NCI-H1436 (cell line): ENCODE measurements at regions not wholly inside any gene's neighbourhood (a gene's known extent, or its start where the extent isn't known, plus 50 kb on each side); places are given as distances from the start of the nearest gene placed in this dataset.
A peak's percentile ranks its signal among the peaks of the same experiment; 100 is the strongest.

ENCODE experiments used
- DNase-seq: peaks from one replicate; lab custom pipeline; 2025; lab: John Stamatoyannopoulos, UW

DNA sequence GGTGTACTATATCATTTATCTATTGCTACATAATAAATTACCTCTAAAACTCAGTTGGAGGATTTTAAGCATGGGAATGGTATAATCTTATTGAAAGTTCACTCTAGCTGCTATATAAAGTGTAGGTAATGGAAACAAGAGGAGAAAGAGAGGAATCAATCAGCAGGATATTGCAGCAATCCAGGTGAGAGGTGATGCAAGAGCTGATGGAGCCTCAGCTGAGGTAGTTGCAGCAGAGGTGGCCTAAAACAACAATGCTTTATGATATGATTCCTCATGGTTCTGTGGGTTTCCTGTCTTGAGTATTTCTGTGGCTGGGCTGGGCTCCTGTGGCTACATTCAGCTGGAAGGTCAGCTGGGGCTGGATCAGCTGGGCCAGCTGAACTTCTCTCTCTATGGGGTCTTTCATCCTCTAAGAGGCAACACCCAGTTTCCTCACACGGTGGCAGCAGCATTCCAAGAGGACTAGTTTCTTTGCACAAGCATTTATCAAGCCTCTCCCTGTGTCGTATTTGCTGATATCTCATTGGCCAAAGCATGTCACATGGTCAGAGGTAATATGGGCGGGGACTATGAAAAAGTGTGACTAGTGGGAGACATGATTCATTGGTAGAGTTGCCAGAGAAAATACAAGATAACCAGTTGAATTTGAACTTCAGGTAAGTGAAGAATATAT, 135.4 kb upstream of the LARGE1 start:
- no peak for DNase-seq

DNA sequence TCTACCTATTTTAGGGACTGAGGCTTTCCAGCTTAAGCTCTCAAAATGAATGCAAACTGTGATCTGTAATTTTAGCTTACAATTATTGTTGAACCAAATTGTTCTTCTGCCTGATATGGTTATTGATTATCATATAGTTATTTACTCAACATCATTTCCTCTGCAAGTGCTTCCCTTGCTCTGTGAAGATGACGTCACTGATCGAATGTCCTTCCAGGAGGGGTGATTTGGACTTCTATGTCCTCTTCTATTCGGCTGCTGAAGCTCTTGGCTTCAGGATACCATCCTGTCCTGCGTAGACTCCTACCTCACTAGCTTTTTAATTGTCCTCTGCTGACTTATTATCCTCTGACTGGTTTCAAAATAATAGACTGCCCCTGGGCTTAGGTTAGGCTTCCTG, 137.4 kb upstream of the LARGE1 start:
- DNase-seq: no peak

DNA sequence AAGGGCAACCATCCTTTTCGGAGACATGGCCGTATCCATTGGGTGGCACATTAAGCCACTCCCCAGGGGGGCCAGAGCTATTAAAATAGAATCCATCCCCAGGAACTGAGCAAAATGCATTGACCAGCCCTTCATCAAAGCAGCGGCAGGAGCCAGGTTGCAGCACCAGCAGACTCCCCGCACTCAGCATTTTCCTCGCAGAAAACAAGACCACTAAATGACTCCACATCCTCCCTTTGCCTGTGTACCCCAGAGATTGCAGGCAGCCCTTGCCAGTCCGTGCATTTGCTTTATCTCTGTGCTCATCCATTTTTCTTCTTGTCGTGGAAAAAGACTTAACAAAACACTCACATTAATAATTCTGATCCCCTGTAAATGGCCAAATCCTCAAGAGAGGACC, 144.4 kb upstream of the LARGE1 start:
- DNase-seq: no peak

GRCh38 chr22:34067031-34067430, 146.8 kb upstream of the LARGE1 start:
- no peak for DNase-seq

DNA sequence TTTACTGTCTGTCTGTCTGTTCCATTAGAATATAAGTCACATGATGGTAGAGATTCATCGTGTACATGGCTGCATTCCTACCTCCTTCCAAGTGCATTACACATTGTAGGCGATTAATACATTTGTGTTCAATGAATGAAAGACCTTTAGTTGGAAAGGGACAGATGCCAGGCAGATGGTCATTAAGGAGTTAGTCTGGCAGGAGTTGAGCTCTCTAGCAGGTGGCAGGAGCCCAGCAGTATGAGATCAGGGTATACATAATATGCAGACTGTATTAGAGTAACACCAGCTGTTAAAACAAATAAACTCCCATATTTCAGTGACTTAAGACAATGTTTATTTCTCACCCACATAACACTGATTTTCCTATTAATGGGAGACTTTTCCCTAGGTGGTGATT, 147.7 kb upstream of the LARGE1 start:
- DNase-seq: no peak

DNA sequence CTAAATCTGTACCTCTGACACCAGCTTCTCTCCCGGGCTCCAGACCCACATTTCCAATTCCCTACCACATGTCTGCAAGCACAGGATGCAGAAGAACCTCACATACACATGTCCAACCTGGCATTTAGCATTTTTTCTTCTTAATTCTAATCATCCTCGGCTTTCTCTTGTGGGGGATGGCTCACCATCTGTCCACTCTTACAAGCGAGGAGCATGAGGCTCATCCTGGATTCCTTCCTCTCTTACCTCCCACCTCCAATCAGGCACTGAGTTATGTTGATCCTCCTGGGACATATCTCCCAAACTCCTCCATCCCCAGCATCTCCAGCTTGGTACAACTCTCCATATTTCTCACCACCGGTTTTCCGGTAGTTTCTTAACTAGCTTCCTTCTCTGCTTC, 149.8 kb upstream of the LARGE1 start:
- DNase-seq: no peak

DNA sequence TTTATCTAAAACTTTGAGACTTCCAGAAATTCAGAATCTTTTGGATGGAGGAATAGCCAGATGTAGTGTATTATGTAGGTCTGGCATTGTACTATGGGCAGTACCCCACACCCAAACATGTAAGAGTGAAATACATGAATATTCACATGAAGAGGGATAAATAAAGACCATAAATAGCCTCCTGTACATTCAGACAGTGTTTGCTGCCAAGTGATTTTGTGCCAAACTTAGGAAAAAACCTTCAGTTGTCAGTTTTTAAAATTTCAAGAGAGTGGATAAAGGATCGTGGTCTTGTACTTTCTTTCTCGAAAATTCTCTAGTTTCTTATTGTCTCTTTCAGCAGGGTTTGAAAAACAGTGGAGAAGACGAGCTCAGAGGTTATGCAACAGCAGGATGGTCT, 150.3 kb upstream of the LARGE1 start:
- no peak for DNase-seq

- DNase-seq: no peak
Observed at GRCh38 chr22:34072585-34072984, 152.3 kb upstream of the LARGE1 start.

GRCh38 chr22:34080433-34080832, 160.2 kb upstream of the LARGE1 start:
- no peak for DNase-seq

DNA sequence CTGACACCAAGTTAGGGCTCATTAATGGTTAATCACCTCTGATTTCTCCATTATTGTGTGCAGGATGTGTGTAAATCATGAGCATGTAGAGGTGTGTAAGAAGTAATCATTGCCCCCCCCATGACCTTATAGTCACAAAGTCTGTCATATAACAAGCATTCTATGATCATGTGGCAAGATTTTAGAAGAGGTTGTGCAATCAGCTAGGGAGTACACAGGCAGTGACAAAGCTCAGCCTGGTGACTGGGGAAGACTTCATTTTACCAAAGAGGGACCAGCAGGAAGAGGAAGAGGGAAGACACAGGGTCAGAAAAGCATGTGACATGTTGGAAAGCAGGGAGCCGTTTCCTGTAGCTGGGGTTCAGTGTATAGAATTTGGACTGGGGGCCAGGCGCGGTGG, 176.5 kb upstream of the LARGE1 start:
- no peak for DNase-seq

GRCh38 chr22:34099278-34099677, 179.0 kb upstream of the LARGE1 start:
- DNase-seq: no peak

DNA sequence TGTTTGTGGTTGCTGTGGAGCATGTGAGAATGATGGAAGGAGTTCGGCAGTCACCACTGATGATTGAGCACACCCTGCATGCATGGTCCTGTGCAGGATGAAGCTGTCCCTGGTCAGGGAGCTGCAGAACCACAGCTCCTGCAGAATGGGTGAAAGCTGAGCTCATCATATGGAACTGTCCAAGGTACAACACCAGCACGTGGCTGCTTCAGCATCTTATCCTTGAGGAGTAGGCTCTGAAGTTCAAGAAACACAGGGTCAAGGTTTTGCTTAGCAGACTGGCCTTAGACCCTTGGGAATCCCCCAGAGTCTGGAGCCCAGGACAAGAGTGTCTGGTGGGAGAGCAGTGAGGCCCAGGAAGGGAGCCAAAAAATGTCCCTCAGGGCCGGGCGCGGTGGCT, 182.4 kb upstream of the LARGE1 start:
- DNase-seq: no peak

DNA sequence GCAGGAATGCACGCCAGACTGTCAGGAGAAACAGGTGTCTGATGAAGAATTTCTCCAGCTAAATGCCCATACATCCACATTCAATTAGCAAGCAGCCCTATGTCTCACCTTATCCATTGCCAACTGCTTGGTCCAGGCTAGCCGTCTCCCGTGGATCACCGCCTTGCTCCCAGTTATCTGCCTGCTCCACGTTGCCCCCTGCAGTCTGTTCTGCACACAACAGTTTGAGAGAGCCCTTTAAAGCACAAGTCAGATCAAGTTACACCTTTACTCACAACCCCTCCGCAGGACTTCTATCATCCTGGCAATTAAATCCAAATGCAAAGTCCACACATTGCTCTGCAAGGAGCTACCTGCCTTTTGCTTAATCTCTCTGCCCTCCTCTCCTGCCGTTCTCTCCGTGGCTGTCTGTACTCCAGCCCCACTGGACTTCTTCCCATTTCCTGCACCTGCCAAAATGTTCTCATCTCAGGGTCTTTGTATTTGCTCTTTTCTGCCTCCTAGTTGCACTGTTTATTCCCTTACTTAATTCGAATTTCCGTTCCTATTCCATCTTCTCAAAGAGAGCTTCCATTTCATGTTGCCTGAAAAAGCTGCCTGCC, 185.3 kb upstream of the LARGE1 start:
- peak; percentile 13 for DNase-seq

GRCh38 chr22:34108168-34108567, 187.9 kb upstream of the LARGE1 start:
- DNase-seq: no peak

DNA sequence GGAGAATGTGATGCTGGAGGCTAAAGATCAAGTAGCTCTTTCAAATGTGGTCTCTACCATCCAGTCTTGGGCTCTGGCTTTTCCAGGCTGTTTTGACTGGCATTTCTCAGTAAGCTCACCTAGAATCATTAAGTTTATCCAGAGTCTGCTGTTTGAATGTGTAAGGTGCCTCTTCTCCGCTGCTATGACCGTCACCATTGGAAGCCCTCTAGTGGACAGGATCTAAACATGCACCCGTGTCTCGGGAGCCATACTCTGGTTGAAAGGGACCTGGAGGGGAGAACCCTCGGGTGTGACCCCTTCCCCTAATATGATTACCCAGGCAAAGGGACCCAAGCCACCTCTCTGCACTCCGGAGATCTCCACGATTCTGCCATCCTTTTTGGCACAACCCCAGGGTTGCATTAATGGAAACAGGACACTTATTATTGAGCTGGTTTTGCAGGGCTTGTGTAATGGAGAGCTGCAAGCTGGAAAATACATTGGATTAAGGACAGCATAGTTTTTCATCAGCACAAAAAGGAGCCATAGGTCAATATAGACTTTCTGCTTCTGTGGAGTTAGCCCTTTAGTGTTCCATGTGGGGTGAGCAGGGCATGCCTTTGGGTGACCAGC, 191.0 kb upstream of the LARGE1 start:
- DNase-seq: no peak

DNA sequence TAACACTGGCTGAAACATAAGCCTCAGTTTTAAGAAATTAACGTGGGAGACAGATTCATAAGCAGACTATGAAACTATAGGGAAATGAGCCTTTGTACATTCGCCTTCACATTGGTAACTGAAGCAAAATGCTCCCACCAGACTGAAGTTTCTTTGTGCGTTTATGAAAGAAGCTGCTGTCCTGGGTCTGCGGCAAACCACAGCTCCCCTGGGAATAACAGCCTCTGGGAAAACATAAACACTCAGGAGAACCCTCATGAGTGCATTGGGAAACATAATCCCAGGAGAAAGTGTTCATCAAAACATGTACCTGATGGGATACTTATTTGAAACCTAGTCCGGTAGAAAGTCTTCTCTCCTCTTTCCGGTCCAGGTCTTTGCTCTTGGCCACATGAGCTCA, 193.1 kb upstream of the LARGE1 start:
- no peak for DNase-seq

DNA sequence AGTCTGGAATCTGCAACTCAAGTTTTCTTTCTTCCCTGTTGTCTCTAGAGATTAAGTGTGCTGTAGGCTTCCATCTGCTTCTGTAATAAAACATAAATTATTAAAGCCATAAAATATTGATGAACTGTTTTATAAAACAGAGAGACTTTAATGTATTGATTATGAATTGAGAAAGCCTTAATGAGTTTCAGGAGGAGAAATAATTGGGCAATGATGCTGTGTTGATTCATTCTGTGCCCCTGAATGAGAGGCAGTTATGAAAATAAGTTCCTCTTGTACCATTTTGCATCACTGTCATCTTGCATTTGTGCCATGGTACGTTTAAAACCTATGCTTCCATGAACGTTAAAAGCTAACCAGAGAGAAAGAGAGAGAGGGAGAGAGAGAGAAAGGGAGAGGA, 194.1 kb upstream of the LARGE1 start:
- DNase-seq: no peak

- no peak for DNase-seq
Observed at GRCh38 chr22:34115722-34116121, 195.4 kb upstream of the LARGE1 start.

DNA sequence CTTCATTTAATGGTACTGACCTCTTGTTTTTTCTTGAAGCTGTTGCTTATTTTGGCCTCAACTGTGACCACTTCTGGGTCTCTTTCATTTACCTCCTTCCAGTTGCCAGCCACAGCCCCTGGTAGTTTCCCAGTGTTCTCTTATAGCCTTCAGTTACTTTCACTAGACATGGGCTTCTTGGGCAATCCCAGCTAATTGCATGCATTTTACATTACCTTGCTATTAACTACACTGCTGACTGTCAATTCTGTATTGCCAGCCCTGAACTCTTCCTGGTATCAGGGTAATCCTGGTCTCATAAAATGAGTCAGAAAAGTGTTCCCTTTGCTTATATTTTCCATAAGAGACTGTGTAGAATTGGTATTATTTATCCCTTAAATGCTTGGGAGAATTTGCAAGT, 195.8 kb upstream of the LARGE1 start:
- no peak for DNase-seq

DNA sequence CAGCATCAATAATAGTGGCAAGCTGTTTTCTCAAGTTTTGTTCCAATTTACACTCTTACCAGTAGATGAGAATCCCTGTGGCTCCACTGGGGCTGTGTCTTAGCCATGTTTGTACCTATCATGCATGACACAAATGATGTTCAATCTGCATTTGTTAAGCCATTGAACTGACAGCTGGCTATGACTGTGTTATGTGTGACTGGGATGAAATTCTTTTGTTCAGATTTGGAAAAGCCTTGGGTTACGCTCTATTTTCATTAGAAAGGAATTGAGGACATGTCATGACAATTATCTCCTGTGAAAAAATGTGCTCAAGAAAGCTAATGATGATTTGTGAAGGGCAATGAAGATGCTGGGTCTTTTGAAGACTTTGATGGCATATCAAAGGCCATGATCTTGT, 201.8 kb upstream of the LARGE1 start:
- DNase-seq: no peak

- DNase-seq: no peak
Observed at GRCh38 chr22:34129691-34130486, 209.6 kb upstream of the LARGE1 start.

DNA sequence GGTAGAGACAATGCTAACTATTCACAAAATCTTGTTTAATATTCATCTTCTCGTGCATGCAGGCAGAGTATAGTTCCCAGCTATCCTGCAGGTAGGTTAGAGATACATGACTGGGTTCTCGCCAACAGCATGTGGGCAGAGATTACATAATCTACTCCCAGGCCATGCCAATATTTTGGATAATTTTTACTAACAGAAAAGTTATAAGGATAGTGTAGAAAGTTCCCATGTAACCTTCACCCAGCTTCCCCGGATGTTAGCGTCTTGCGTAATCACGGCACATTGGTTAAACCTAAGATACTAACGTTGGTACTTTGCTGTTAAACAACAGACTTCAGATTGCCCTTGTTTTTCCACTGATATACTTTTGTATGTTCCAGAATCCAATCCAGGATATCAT, 215.5 kb upstream of the LARGE1 start:
- no peak for DNase-seq

- DNase-seq: no peak
Observed at GRCh38 chr22:34150023-34150422, 229.7 kb upstream of the LARGE1 start.
